WTC11 (cell line): ENCODE measurements at regions not wholly inside any gene's neighbourhood (a gene's known extent, or its start where the extent isn't known, plus 50 kb on each side); places are given as distances from the start of the nearest gene placed in this dataset.

ENCODE experiments used
- CDX4 ChIP-seq: fragments of 250-450 bp; sonication (Bioruptor Pico); IDR thresholded peaks from 2 replicates; pipeline ENCODE4 v1.9.0; 2021; ENCODE audit warnings: moderate library complexity, mild to moderate bottlenecking, inconsistent platforms, borderline replicate concordance
- CREM ChIP-seq: sonication (generic); formaldehyde crosslinking; IDR thresholded peaks from 2 replicates; pipeline ENCODE4 v1.8.1; 2022; ENCODE audit warnings: mild to moderate bottlenecking, missing genetic modification reagents, moderate library complexity
- CTCF ChIP-seq: fragments of 200-600 bp; IDR thresholded peaks from 2 replicates; pipeline ENCODE4 v1.8.0; 2022; ENCODE audit warnings: antibody characterized with exemption
- E2F1 ChIP-seq: sonication (generic); formaldehyde crosslinking; IDR thresholded peaks from 2 replicates; pipeline ENCODE4 v1.8.0; 2022; ENCODE audit warnings: mild to moderate bottlenecking, missing genetic modification reagents
- SP1 ChIP-seq: sonication (generic); formaldehyde crosslinking; conservative IDR thresholded peaks from 2 replicates; pipeline ENCODE4 v1.8.1; 2022; ENCODE audit warnings: missing genetic modification reagents
- TCF7 ChIP-seq: sonication (generic); formaldehyde crosslinking; IDR thresholded peaks from 2 replicates; pipeline ENCODE4 v1.8.0; 2022; ENCODE audit warnings: mild to moderate bottlenecking, low read depth, missing genetic modification reagents, moderate library complexity
- TEAD4 ChIP-seq: sonication (generic); formaldehyde crosslinking; IDR thresholded peaks from 2 replicates; pipeline ENCODE4 v1.8.0; 2022; ENCODE audit warnings: mild to moderate bottlenecking, missing genetic modification reagents
- TP53 ChIP-seq: sonication (generic); formaldehyde crosslinking; IDR thresholded peaks from 2 replicates; pipeline ENCODE4 v1.8.1; 2023; ENCODE audit warnings: mild to moderate bottlenecking, missing genetic modification reagents

- TF ChIP-seq CTCF (no peak), E2F1 (no peak), SP1 (no peak), CDX4 (CRISPR knock-in tag) (no peak), TP53 (CRISPR knock-in tag) (no peak), TCF7 (CRISPR knock-in tag) (no peak), TEAD4 (CRISPR knock-in tag) (no peak), CREM (no peak)
These were observed 290.2 kb downstream of the GALR1 start for GRCh38 chr18:77539860-77540259.
